ENCODE measurements at regions not wholly inside any gene's neighbourhood (a gene's known extent, or its start where the extent isn't known, plus 50 kb on each side); places are given as distances from the start of the nearest gene placed in this dataset.

DNA sequence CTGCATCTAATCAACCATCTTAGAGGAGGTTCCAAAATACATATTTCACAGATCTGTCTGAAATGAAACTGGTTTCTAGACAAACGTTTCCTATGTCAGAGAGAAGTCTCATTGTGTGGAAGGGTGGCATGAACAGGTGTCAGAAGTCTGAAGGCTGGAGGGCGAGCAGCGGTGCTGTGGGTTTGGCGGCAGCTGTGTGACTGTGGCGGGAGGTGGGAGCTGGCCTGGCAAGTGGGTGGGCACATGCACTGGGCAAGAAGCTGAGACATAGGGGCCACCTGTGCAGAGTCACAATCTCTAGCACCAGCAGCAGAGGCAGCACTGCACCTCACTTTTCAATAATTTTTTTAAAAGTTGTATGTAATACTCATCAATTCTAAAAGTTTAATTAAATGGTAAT lies 346.3 kb downstream of the DSC3 start:
- DNase-seq (ENCODE audit: low read depth, low spot score) (no peak), FAIRE-seq (no peak)
- Histone ChIP-seq H3K27me3 (ENCODE audit: control insufficient read depth, extremely low read depth, insufficient read depth, low read length) (no peaks in the 10 kb centered on the region), H3K4me1 (ENCODE audit: control insufficient read depth, extremely low read depth, insufficient read depth, low read length) (no peaks in the 10 kb centered on the region), H3K9me1 (ENCODE audit: control insufficient read depth, extremely low read depth, insufficient read depth, low read length) (no peaks in the 10 kb centered on the region), H2AFZ (ENCODE audit: control insufficient read depth, low read length) (no peak overlapping the region), H4K20me1 (ENCODE audit: control insufficient read depth, extremely low read depth, insufficient read depth, low read length) (no peaks in the 10 kb centered on the region), H3K9ac (ENCODE audit: control insufficient read depth, extremely low read depth, insufficient read depth, low read length) (no peak overlapping the region), H3K4me2 (ENCODE audit: control insufficient read depth, extremely low read depth, insufficient read depth, low read depth, low read length) (no peak overlapping the region), H3K9me3 (ENCODE audit: control insufficient read depth, low read depth, low read length) (no peaks in the 10 kb centered on the region), H3K4me3 (ENCODE audit: control insufficient read depth in 2 of 3, extremely low read depth in 1 of 3, insufficient read depth in 2 of 3, low read depth in 1 of 3, low read length in 3 of 3) (no peak overlapping the region), H3K36me3 (ENCODE audit: control insufficient read depth in 2 of 2, extremely low read depth in 1 of 2, insufficient read depth in 2 of 2, low read length in 2 of 2) (no peaks in the 10 kb centered on the region), H3K79me2 (ENCODE audit: control insufficient read depth, insufficient read depth, low read length) (no peaks in the 10 kb centered on the region), H3K27ac (ENCODE audit: control insufficient read depth, insufficient read depth, low read length) (no peak overlapping the region)
- TF ChIP-seq EZH2 (IDR thresholded peaks at IDR 0.05; ENCODE audit: low read length) (no peak), CTCF (optimal IDR thresholded peaks at IDR 0.05 in 1 of 3, IDR thresholded peaks at IDR 0.05 in 1 of 3, conservative IDR thresholded peaks at IDR 0.05 in 1 of 3; ENCODE audit: extremely low read depth in 1 of 3, insufficient read depth in 2 of 3, low read length in 3 of 3) (no peak)
- dilution Hi-C loops (cut with MboI; ENCODE audit: extremely low pct_ligation_motif_present, low sequenced_read_pairs): no loop called here

DNA sequence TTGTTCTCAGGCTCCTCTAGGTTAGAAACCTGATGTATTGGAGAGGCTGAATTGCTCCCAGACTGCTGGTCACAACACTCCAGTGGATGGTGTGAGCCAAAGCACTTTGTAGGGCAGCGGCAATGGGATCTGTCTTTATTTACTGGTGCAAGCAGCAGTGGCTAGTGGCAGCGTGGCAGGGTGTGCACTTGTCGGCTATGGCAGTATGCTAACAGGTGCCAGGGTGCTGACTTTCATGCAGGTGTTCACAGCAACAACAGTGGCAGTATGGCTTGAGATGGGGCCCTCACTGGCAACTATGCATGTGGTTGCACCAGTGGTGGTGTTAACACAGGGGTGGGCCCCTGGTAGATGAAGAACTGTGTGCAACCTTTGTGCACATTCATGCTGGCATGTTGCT lies 347.8 kb downstream of the DSC3 start:
- FAIRE-seq: no peak
- TF ChIP-seq EZH2 (IDR thresholded peaks at IDR 0.05; ENCODE audit: low read length): no peak
- no peak for TF ChIP-seq CTCF (optimal IDR thresholded peaks at IDR 0.05 in 1 of 3, IDR thresholded peaks at IDR 0.05 in 1 of 3, conservative IDR thresholded peaks at IDR 0.05 in 1 of 3; ENCODE audit: extremely low read depth in 1 of 3, insufficient read depth in 2 of 3, low read length in 3 of 3)
- no peaks in the 10 kb centered on the region for H3K36me3 ChIP-seq (ENCODE audit: control insufficient read depth in 2 of 2, extremely low read depth in 1 of 2, insufficient read depth in 2 of 2, low read length in 2 of 2)
- no peak overlapping the region for H3K4me3 ChIP-seq (ENCODE audit: control insufficient read depth in 2 of 3, extremely low read depth in 1 of 3, insufficient read depth in 2 of 3, low read depth in 1 of 3, low read length in 3 of 3)
- H3K9me3 ChIP-seq (ENCODE audit: control insufficient read depth, low read depth, low read length): no peaks in the 10 kb centered on the region
- dilution Hi-C loops (cut with MboI; ENCODE audit: extremely low pct_ligation_motif_present, low sequenced_read_pairs): no loop called here
- H3K4me2 ChIP-seq (ENCODE audit: control insufficient read depth, extremely low read depth, insufficient read depth, low read depth, low read length): no peak overlapping the region
- no peaks in the 10 kb centered on the region for H3K27me3 ChIP-seq (ENCODE audit: control insufficient read depth, extremely low read depth, insufficient read depth, low read length)
- no peaks in the 10 kb centered on the region for H4K20me1 ChIP-seq (ENCODE audit: control insufficient read depth, extremely low read depth, insufficient read depth, low read length)
- no peak for DNase-seq (ENCODE audit: low read depth, low spot score)
- H3K27ac ChIP-seq (ENCODE audit: control insufficient read depth, insufficient read depth, low read length): no peak overlapping the region
- H3K4me1 ChIP-seq (ENCODE audit: control insufficient read depth, extremely low read depth, insufficient read depth, low read length): no peaks in the 10 kb centered on the region
- no peaks in the 10 kb centered on the region for H3K9me1 ChIP-seq (ENCODE audit: control insufficient read depth, extremely low read depth, insufficient read depth, low read length)
- H3K79me2 ChIP-seq (ENCODE audit: control insufficient read depth, insufficient read depth, low read length): no peaks in the 10 kb centered on the region
- H3K9ac ChIP-seq (ENCODE audit: control insufficient read depth, extremely low read depth, insufficient read depth, low read length): no peak overlapping the region
- no peak overlapping the region for H2AFZ ChIP-seq (ENCODE audit: control insufficient read depth, low read length)

Measured in keratinocyte (primary cell).